Left cardiac atrium (tissue), 4 donors: ENCODE measurements at regions not wholly inside any gene's neighbourhood (a gene's known extent, or its start where the extent isn't known, plus 50 kb on each side); places are given as distances from the start of the nearest gene placed in this dataset.
"Not testable (repeated sequence)": the region's sequence is repeated elsewhere in the genome, so short reads cannot be mapped to it uniquely, and the experiment has no call there.

Experiments
- ATAC-seq, 2 donors: fragments of 200-7000 bp; cut with Tn5 transposase; one replicate each; pipeline ENCODE4 v1.9.1; 2020; ENCODE audit warnings: mild to moderate bottlenecking in 2 of 2, moderate library complexity in 2 of 2
- DNase-seq: peaks from one replicate; pipeline ENCODE4 v3.0.0-alpha.2; 2020
- intact Hi-C, 2 donors: fragments of 100-400 bp; cut with DNase I; formaldehyde crosslinking; loops; one replicate each; pipeline versions ENCODE4 v1.14.1 to v1.15.1; 2022 to 2023
- donor health status: DM: no; HTN: yes; CAD: no.
- donor health status: DM: no; HTN: yes; CAD: no; lungs with severe emphysema.
- donor health status: DM: yes; HTN: yes; CAD: no.
- donor health status: Dilated cardiomyopathy.

DNA sequence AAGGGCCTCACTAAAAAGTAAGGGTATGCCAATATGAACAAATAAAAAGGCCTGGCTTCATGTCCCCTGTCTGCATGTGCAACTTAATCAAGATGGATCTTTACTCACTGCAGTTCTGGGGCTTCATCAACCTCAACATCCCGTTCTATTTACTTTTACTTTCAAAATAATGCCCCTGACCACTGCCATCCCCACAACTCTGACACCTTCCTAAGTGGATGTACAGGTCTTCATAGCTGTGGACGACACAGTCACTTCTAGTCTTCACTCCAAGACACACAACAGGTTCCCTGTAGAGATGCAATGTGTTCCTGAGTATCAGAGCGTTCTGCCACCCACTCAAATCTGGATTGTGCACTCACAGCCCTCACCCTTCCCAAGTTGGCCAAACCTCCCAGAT lies 136.1 kb downstream of the ENC1 start:
- no peak for ATAC-seq
- no peak for DNase-seq
- intact Hi-C loops: no loop called here

DNA sequence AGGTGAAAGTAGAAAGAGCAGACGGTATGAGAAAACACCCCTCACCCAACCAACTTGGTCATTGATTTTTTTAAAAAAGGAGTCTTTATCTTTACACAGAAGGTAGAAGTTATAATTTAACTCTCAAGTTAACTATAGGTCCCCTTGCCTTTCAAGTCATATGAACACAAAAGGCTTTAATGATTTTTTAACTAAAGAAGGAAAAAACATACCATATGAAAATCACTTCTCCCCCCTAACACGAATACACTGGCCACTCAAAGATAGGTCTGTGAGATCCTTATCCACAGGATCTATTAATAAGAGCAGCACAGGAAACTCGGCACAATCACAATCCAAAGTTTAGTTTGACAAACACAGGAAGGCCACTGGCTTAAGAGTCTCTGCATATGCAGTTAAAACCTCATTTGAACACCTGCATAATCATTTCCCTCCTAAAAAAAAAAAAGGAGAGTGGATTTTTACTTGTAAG lies 138.0 kb downstream of the ENC1 start:
- peak in 1 of 2 donors; percentile 24 for ATAC-seq
- DNase-seq: no peak
- intact Hi-C loops: no loop called here

DNA sequence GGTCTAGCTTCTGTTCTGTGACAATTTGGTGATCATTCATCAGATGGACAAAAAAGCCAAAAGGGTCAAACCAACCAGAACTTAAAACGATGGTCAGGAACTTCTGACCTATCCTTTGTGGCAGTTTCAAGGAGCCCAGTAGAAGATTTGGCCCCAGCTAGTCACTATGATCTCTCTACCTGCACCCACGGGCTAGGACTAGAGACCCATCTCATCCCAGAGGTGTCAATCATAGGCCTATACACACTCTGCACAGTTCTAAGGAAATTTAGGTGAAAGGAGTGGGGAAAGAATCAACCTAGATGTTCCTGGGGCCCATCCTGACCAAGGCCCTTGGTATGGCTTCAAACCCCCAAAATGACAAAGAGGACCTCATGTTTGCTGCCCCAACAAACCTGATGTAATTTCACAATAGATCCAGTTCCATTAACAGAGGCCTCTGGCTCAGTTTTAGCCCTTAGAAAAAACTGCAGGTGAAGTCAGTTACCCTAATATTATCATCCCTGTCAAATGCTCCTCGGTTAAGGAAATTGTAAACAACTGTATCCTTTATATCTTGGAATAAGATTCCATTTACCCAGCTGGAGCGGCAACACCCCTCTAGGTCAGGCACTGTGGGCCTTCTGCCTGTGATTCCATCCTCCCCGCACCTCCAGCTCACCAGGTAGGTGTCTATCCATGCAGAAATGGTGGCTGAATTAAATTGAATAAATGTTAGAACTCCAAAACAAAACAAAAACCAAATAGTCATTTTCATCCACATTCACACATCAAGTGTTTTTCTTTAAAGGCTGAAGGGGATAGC lies 138.7 kb downstream of the ENC1 start:
- no peak for ATAC-seq
- intact Hi-C loops: no loop called here

DNA sequence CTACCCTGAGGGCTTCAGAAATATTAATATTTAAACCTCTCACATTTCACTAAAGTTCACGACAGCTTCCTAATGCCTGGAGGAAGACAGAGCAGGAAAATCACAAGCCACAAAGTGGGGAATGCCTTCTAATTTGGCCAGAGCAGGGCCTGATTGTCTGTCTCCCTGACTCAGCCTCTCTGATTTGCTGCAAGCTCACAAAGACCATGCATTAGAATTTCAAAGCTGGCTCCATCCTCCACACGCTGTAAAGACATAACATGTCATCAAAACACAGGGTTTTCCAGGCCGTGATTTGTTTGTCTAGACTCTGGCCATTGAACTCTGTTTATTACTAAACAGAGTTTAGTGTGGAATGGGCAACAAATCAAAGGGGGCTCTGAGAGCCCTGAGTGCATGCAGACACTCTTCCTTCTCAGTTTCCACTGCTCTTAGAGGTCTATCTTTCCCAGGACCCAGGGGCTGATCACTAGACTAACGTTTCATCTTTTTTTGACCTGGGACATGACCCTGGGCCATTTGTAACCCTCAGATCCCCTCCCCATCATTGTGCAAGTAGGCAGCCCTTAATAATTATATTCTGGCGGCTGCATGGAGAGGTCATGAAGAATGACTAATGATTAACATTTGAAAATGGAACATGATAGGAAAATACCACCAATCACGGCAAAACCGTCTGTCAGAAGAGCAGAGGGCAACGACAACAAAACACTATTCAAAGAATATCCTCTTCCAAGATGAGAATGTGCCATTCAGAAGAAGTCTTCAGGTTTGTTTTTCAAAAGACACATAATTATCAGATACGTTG lies 140.2 kb downstream of the ENC1 start:
- ATAC-seq (no peak), DNase-seq (no peak)
- intact Hi-C loops: no loop called here

More for the DNA sequence above, 138.7 kb downstream of the ENC1 start:
- DNase-seq: no peak

DNA sequence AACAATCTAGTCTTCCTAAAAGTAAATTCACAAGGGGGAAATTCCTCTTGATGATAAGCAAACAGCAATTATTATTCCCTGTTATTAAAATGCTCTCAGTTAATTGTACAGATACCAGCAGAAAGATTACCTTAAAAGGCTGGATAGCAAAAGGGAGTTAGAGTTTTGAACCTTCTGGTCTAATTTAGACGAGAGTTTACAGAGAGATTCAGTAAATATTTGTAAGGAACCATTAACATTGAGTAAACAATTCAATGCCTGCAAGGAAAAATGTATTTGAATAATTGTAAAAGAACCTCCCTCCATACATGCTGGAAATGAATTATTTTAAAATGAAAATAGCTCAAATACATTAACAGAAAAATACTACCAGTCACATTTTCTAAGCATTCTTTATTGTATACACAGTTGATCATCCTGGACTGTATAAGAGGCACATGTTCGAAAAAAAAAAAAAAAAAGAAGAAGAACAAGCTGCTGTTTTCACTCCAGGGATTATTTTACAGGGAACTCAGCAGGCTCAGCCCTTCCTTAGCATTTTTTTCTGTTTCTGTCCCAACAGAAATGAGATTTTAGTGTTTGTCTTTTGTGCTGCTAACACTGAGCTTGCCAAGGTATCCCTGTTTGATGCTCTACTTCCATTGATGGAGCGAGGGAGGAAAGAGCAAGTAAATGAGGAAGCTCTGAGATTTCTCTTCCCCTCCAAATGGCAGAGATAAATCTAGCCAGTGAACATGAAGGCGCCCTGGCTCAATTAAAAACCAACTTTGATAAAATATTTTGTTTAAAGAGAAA lies 141.1 kb downstream of the ENC1 start:
- intact Hi-C loops: no loop called here
- ATAC-seq: no peak
- no peak for DNase-seq

GRCh38 chr5:74497706-74498105 lies 142.8 kb downstream of the ENC1 start:
- DNase-seq (no peak), ATAC-seq (no peak)
- intact Hi-C loops: no loop called here

GRCh38 chr5:74493411-74493810 lies 147.1 kb downstream of the ENC1 start:
- intact Hi-C loops: no loop called here
- DNase-seq (no peak), ATAC-seq (no peak)

DNA sequence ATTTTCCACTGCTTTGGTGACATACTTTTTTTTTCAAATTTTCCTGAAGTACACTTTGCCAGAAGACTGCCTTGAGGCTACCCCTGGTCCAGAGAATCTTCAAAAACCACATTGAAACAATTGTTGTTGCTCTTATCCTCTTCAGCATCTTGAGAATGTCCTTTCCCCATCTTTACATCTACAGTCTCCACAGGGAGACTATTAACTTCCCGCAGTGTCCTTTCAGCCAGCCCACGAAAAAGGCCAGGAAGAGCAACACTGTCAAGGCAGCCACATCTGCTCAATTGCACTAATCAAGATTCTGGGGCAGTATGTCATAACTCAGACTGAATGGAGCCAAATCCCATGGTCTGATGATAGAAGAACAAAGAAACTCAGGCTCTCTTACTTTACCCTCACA lies 148.3 kb downstream of the ENC1 start:
- intact Hi-C loops: no loop called here
- no peak for ATAC-seq
- DNase-seq: no peak

DNA sequence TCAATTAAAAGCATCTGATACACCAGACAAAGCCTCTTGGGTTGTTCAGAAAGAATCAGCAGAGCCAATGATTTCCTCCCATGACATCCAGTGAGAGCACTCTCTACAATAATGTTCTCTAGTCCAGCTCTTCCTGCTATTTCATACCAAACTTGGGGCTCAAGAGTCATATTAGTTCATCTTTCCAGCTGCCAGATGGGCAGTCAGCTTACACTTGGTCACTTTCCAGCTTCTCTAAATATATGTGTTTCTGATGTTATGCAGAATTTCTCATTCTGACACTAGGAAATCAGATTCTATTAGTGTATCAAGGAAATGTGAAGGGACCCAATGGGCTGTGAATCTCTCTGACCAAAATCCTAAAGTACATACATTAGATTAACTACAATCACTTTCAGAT lies 148.9 kb downstream of the ENC1 start:
- intact Hi-C loops: no loop called here
- no peak for ATAC-seq
- no peak for DNase-seq

GRCh38 chr5:74490814-74491213 lies 149.7 kb downstream of the ENC1 start:
- DNase-seq (no peak), ATAC-seq (no peak)
- intact Hi-C loops: no loop called here

DNA sequence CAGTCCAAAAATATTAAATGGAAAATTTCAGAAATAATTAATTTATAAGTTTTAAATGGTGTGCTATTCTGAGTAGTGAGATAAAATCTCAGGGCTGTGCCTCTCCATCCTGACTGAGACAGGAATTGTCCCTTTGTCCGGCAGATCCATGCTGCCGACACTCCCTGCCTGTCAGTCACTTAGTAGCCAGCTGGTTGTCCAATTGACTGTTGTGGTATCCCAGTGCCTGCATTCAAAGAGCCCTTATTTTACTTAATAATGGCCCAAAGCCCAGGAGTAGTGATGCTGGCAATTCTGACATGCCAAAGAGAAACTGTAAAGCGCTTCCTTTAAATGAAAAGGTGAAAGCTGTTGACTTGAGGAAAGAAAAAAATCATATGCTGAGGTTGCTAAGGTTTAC lies 157.5 kb downstream of the ENC1 start:
- DNase-seq (no peak), ATAC-seq (no peak)
- intact Hi-C loops: no loop called here

- DNase-seq (no peak), ATAC-seq (no peak)
- intact Hi-C loops: no loop called here
Measured at GRCh38 chr5:74482523-74482922, 158.0 kb downstream of the ENC1 start.

DNA sequence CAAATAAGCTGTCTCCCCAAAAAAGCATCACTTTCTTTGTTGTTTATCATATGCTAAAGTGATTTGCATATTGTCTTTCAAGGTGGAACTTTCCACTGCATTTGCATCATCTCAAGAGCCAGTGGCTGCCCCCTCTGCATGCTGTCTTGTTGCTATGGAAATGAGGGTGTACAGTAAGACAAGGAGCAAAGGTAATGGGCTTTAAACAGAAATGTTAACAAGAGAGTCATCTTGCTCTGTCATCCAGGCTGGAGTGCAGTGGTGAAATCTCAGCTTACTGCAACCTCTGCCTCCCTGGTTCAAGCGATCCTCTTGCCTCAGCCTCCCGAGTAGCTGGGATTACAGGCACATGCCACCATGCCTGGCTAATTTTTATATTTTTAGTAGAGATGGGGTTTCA lies 159.2 kb downstream of the ENC1 start:
- intact Hi-C loops, ATAC-seq, DNase-seq: not testable (repeated sequence)

- ATAC-seq: no peak
- intact Hi-C loops: no loop called here
- no peak for DNase-seq
Measured at GRCh38 chr5:74480201-74480600, 160.3 kb downstream of the ENC1 start.

- DNase-seq: no peak
- ATAC-seq: no peak
- intact Hi-C loops: no loop called here
Measured at GRCh38 chr5:74478328-74478727, 162.2 kb downstream of the ENC1 start.

DNA sequence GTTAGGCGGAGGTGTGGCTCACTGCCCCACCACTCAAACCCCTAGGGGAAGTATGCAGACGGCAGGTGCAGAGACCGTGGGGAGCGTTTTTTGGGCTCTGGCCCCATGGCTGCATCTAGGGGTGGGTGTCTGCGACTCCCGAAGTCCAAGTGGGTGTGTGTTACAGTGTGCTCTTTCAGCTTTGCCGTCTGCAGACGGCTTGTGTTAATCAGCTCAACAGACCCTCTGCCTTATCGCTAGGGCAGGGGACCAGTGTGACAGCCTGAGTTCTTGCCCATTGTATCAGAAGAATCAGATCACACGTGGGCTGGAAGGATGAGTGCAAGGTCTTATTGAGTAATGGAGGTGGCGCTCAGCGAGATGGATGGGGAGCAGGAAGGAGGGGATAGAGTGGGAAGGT lies 162.8 kb downstream of the ENC1 start:
- DNase-seq (no peak), ATAC-seq (no peak)
- intact Hi-C loops: no loop called here

DNA sequence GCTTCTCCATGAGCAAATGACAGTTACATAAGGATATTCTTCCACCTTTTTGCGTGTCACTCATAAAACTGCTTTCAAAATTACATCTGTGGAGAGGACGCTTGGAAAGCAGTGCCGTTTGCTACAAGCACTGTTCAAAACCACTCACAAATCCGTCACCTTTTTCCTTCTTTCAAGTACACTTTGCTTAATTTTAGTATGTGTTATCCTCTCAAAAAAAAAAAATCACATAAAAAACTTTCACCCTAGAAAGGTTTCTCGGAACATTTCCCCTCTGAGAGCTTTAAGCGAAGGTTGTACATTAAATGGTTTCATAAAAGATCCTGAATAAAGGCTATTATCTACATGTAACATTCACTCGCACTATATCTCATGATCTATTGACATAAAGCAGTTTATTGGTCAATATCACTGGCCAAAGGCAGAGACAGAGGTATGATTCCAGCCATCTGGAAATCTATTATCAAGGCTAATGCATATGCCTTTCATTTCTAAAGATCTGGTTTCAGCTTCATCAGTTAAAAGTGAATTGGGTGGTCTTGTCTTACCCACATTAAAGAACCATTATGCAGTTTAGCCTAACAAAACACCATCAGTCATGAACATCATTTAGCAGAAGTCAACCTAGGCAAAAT lies 163.6 kb downstream of the ENC1 start:
- no peak for ATAC-seq

GRCh38 chr5:74476046-74476818 lies 164.3 kb downstream of the ENC1 start:
- ATAC-seq (no peak), DNase-seq (no peak)
- intact Hi-C loops: no loop called here

More for the DNA sequence above, 163.6 kb downstream of the ENC1 start:
- no peak for DNase-seq
- intact Hi-C loops: no loop called here

DNA sequence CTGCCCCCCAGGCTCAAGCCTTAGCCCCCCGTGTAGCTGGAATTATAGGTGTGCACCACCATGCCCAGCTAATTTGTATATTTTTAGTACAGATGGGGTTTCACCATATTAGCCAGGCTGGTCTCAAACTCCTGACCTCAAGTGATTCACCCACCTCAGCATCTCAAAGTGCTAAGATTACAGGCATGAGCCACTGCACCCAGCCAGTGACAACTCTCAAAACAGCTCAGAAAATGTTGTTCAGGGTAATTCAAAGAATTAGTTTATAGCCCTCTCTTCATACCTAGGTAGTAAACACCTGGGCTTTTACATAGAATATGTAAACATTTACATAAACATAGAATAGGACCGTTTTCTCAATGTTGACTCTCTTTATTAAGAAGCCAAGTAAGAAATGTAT lies 168.7 kb downstream of the ENC1 start:
- no peak for DNase-seq
- no peak for ATAC-seq
- intact Hi-C loops: no loop called here
